ENCODE measurements at regions not wholly inside any gene's neighbourhood (a gene's known extent, or its start where the extent isn't known, plus 50 kb on each side); places are given as distances from the start of the nearest gene placed in this dataset.
"Not testable (repeated sequence)": the region's sequence is repeated elsewhere in the genome, so short reads cannot be mapped to it uniquely, and the experiment has no call there.

DNA sequence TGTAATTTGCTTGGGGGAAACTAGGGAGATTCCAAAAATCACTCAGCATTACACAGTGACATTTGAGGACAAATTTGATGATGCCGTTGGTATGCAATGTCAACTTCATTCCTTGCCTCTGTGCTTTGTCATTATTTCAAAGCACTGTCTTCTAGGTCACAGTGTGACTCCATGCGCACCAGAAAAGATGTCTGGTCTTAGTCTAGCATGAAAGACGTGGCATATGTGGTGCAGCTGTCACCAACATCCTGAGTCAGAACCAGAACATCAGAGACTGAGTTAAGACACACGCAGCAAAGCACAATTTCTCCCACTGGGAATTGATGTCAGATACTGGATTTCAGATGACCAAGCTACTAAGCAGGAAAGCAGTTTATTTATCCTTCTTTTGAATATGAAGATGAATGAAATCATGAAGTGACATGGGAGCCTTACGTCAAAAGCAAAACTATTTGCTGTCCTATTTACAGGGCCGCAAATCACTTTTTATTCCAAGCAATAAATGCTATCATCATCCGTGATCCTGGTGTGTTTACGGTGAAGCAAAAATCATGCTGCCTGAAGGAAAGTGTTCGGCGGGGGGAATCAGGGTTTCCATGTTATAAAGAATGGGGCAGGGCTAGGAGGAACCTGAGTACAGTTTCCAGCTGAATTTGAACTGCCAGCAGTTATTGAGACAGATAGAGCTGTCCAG lies 356.1 kb downstream of the ANAPC1 start:
- TF ChIP-seq, protein P1, sequence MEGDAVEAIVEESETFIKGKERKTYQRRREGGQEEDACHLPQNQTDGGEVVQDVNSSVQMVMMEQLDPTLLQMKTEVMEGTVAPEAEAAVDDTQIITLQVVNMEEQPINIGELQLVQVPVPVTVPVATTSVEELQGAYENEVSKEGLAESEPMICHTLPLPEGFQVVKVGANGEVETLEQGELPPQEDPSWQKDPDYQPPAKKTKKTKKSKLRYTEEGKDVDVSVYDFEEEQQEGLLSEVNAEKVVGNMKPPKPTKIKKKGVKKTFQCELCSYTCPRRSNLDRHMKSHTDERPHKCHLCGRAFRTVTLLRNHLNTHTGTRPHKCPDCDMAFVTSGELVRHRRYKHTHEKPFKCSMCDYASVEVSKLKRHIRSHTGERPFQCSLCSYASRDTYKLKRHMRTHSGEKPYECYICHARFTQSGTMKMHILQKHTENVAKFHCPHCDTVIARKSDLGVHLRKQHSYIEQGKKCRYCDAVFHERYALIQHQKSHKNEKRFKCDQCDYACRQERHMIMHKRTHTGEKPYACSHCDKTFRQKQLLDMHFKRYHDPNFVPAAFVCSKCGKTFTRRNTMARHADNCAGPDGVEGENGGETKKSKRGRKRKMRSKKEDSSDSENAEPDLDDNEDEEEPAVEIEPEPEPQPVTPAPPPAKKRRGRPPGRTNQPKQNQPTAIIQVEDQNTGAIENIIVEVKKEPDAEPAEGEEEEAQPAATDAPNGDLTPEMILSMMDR (conservative IDR thresholded peaks at IDR 0.05 in 1 of 2, IDR thresholded peaks at IDR 0.05 in 1 of 2; ENCODE audit: extremely low read depth in 1 of 2, insufficient read depth in 1 of 2, low read depth in 1 of 2, low read length in 2 of 2), result not testable (repeated sequence)
- TF ChIP-seq EZH2 (IDR thresholded peaks at IDR 0.05; ENCODE audit: borderline replicate concordance, low read length), result not testable (repeated sequence)

Measured in mammary epithelial cell (primary cell).